ENCODE measurements at regions not wholly inside any gene's neighbourhood (a gene's known extent, or its start where the extent isn't known, plus 50 kb on each side); places are given as distances from the start of the nearest gene placed in this dataset.
"Not testable (repeated sequence)": the region's sequence is repeated elsewhere in the genome, so short reads cannot be mapped to it uniquely, and the experiment has no call there.

DNA sequence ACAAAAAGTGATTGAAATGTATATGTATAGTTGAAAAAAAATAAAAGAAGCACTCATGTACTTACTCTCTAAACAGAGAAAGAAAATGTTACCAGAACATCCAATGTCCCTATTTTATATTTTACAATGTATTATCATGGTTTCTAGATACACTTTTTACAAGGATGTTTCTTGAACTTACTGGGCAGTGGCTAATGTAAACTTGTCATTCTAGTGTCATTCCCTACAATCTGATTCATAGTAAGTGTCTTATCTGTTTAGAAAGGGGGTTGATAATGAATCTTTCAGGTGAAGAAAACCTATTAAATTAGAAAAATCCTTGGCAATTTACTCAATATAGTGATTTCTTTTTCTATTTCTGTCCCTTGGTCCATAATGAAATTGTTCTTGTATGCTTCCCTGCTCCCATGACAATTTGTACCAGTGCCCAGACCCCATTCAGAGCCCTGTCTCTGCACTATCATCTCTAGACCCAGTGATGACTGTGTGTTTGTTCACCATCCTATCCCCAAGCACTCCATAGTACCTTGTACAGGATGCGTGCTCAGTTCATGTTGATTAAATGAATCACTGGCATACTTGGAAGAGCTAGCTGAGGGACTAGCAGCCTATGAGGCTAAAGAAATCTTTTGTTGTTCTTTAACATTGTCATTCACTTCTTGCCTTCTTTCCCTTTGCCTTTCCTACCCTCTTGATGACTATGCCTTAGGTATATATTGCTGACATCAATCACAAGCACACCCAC, 101.2 kb downstream of the HMHB1 start:
- Histone ChIP-seq H3K4me3 (ENCODE audit: low read length) (no peak overlapping the region), H3K36me3 (ENCODE audit: insufficient read depth, low read depth, low read length) (no peaks in the 10 kb centered on the region), H3K27me3 (ENCODE audit: insufficient read depth, low read length) (no peaks in the 10 kb centered on the region), H3K27ac (ENCODE audit: low read length) (no peak overlapping the region), H3K4me1 (ENCODE audit: insufficient read depth, low read length) (no peaks in the 10 kb centered on the region), H3K9me3 (ENCODE audit: insufficient read depth, low read depth, low read length) (no peaks in the 10 kb centered on the region), H3K9ac (ENCODE audit: low read depth, low read length) (no peak overlapping the region)

DNA sequence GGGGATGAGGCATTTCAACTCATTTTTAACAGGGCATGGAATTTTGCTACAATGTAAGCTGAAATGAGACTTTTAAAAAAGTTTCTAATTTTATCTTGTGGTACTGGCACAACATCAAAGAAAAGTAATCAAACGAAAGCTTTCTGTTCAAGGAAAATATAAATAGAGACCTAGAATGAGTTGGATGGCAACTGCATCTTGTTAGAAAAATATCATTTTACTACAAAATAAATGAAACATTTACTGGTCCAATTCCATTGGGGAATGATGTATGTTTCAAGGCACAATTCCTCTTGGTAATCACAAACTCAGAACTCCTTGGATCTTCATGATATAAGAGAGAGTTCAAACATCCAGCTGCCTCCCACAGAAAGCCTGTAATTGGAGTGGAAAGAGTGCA, 102.8 kb downstream of the HMHB1 start:
- H3K27ac ChIP-seq (ENCODE audit: low read length) = no peak overlapping the region

DNA sequence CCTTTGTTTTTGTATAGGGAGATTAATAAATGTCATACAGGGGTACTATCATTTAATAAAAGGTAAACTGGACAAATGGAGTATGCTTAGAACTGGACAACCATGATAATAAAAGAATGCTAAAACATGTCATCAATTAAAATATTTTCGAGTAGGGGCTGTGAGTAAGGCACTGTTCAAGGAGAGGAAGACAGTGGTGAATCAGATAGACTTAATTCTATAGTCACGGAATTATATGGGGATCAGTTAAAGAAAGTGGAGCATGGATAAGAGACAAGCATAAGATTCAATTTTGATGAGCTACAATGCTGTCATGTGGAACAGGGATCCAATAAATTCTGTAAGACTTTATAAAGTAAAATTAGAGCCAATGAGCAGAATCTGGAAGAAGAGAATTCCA, 104.5 kb downstream of the HMHB1 start:
- H3K4me1 ChIP-seq (ENCODE audit: insufficient read depth, low read length) = no peaks in the 10 kb centered on the region
- H3K36me3 ChIP-seq (ENCODE audit: insufficient read depth, low read depth, low read length) = no peaks in the 10 kb centered on the region
- no peak overlapping the region for H3K9ac ChIP-seq (ENCODE audit: low read depth, low read length)
- H3K4me3 ChIP-seq (ENCODE audit: low read length) = no peak overlapping the region
- H3K27ac ChIP-seq (ENCODE audit: low read length) = no peak overlapping the region
- H3K27me3 ChIP-seq (ENCODE audit: insufficient read depth, low read length) = no peaks in the 10 kb centered on the region
- no peaks in the 10 kb centered on the region for H3K9me3 ChIP-seq (ENCODE audit: insufficient read depth, low read depth, low read length)

More for the DNA sequence above, 102.8 kb downstream of the HMHB1 start:
- H3K36me3 ChIP-seq (ENCODE audit: insufficient read depth, low read depth, low read length) = no peaks in the 10 kb centered on the region
- H3K4me1 ChIP-seq (ENCODE audit: insufficient read depth, low read length) = no peaks in the 10 kb centered on the region
- no peaks in the 10 kb centered on the region for H3K27me3 ChIP-seq (ENCODE audit: insufficient read depth, low read length)
- H3K9ac ChIP-seq (ENCODE audit: low read depth, low read length) = no peak overlapping the region
- H3K4me3 ChIP-seq (ENCODE audit: low read length) = no peak overlapping the region
- no peaks in the 10 kb centered on the region for H3K9me3 ChIP-seq (ENCODE audit: insufficient read depth, low read depth, low read length)

DNA sequence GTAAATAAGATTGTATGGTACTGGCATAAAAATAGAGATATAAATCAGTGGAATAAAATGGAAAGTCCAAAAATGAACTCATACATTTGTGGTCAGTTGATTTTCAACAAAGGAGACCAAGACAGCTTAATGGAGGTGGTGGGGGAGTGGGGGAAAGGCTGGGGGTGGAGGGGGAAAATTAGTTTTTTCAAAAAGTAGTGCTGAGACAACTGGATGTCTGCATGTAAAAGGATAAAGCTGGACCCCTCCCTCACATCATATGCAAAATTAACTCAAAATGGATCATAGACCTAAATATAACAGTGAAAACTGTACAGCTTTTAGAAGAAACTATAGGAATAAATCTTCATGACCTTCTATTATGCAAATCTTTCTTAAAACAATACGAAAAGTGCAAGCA, 107.0 kb downstream of the HMHB1 start:
- Histone ChIP-seq H3K27me3 (ENCODE audit: insufficient read depth, low read length) (no peaks in the 10 kb centered on the region), H3K36me3 (ENCODE audit: insufficient read depth, low read depth, low read length) (no peaks in the 10 kb centered on the region), H3K4me1 (ENCODE audit: insufficient read depth, low read length) (peaks cover 5% of the 10 kb centered on the region; the same call in 1 of the 2 replicates), H3K27ac (ENCODE audit: low read length) (no peak overlapping the region), H3K9me3 (ENCODE audit: insufficient read depth, low read depth, low read length) (no peaks in the 10 kb centered on the region), H3K4me3 (ENCODE audit: low read length) (no peak overlapping the region), H3K9ac (ENCODE audit: low read depth, low read length) (no peak overlapping the region)

- Histone ChIP-seq H3K9ac (ENCODE audit: low read depth, low read length) (no peak overlapping the region), H3K27me3 (ENCODE audit: insufficient read depth, low read length) (no peaks in the 10 kb centered on the region), H3K9me3 (ENCODE audit: insufficient read depth, low read depth, low read length) (no peaks in the 10 kb centered on the region), H3K4me3 (ENCODE audit: low read length) (no peak overlapping the region), H3K4me1 (ENCODE audit: insufficient read depth, low read length) (peaks cover 14% of the 10 kb centered on the region; the same call in 1 of the 2 replicates), H3K36me3 (ENCODE audit: insufficient read depth, low read depth, low read length) (no peaks in the 10 kb centered on the region), H3K27ac (ENCODE audit: low read length) (no peak overlapping the region)
Measured at GRCh38 chr5:143920772-143921171, 108.8 kb downstream of the HMHB1 start.

DNA sequence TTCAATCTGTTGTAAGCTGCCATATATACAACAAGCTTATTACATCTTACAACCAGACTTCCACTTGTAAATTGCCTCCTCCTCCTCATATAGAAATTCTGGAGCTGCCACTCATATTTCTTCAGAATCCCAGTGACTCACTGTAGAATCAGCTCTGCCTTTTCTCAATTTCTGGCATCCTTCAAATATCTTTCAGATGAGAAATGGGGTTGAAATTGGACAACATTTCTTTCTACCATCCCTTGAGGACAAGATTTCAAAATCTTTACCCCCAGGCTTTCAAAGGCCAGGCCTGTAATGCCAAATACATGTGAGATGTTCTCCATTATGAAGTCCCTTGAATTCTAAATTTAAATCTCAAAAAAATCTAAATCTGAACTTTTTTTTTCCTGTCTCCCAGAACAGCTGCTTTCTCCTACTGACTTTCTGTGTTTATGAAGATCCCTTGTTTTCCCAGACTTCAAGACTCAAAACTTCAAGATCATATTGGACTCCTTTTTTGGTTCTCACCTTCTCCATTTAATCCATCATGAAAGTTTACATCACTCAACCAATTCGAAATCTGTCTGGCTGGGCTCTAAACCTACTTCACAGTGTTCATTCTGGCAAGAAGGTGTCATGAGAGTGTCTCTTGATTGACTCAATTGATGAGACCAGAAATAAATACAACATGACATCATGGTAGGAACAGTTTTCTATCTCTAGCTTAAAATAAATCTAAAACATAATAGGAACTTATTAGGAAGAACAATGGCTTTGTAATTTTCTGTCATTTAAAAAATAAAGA, 109.8 kb downstream of the HMHB1 start:
- no peak overlapping the region for H3K4me3 ChIP-seq (ENCODE audit: low read length)
- peaks cover 14% of the 10 kb centered on the region; the same call in 1 of the 2 replicates for H3K4me1 ChIP-seq (ENCODE audit: insufficient read depth, low read length)
- H3K27me3 ChIP-seq (ENCODE audit: insufficient read depth, low read length) = no peaks in the 10 kb centered on the region
- H3K9ac ChIP-seq (ENCODE audit: low read depth, low read length) = no peak overlapping the region
- no peaks in the 10 kb centered on the region for H3K9me3 ChIP-seq (ENCODE audit: insufficient read depth, low read depth, low read length)
- H3K27ac ChIP-seq (ENCODE audit: low read length) = no peak overlapping the region
- H3K36me3 ChIP-seq (ENCODE audit: insufficient read depth, low read depth, low read length) = no peaks in the 10 kb centered on the region

- Histone ChIP-seq H3K4me3 (ENCODE audit: low read length) (no peak overlapping the region), H3K27ac (ENCODE audit: low read length) (no peak overlapping the region), H3K4me1 (ENCODE audit: insufficient read depth, low read length) (peaks cover 14% of the 10 kb centered on the region; the same call in 1 of the 2 replicates), H3K27me3 (ENCODE audit: insufficient read depth, low read length) (no peaks in the 10 kb centered on the region), H3K36me3 (ENCODE audit: insufficient read depth, low read depth, low read length) (no peaks in the 10 kb centered on the region), H3K9ac (ENCODE audit: low read depth, low read length) (no peak overlapping the region), H3K9me3 (ENCODE audit: insufficient read depth, low read depth, low read length) (no peaks in the 10 kb centered on the region)
Measured at GRCh38 chr5:143922718-143923117, 110.8 kb downstream of the HMHB1 start.

GRCh38 chr5:143923634-143924266, 111.8 kb downstream of the HMHB1 start:
- no peak overlapping the region for H3K4me3 ChIP-seq (ENCODE audit: low read length)
- no peaks in the 10 kb centered on the region for H3K27me3 ChIP-seq (ENCODE audit: insufficient read depth, low read length)
- no peak overlapping the region for H3K27ac ChIP-seq (ENCODE audit: low read length)
- no peak overlapping the region for H3K9ac ChIP-seq (ENCODE audit: low read depth, low read length)
- peaks cover 14% of the 10 kb centered on the region; the same call in 1 of the 2 replicates for H3K4me1 ChIP-seq (ENCODE audit: insufficient read depth, low read length)
- H3K36me3 ChIP-seq (ENCODE audit: insufficient read depth, low read depth, low read length) = no peaks in the 10 kb centered on the region
- H3K9me3 ChIP-seq (ENCODE audit: insufficient read depth, low read depth, low read length) = no peaks in the 10 kb centered on the region

DNA sequence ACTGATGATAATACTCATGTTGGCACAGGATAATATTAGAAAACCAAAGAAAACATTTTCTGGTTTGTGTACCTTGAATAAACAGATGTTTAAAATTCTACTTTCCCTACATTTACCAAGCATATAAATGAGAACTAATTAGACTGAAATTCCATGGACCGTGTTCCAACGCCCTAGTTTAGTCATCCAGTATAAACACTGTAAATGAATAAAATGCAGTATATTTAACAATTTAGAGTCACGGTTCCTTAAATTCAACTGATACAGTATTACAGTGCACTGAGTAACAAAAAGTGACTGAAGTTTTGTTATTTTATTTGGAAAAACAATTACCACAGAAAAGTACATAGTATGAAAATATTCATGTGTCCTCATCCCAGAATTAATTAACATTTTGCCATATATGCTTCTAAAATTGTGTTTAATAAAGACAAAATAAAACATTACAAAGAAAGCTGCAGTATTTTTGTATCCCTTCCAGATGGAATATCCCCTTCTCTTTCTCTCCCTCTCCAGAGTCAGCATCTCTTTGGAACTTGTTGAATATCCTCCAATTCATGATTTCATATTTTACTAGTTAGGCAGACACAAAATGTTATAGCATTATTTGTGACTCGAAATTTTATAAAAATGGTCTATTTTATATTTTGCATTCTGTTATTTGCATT, 112.5 kb downstream of the HMHB1 start:
- H3K9me3 ChIP-seq (ENCODE audit: insufficient read depth, low read depth, low read length) = no peaks in the 10 kb centered on the region
- no peaks in the 10 kb centered on the region for H3K36me3 ChIP-seq (ENCODE audit: insufficient read depth, low read depth, low read length)
- no peak overlapping the region for H3K4me3 ChIP-seq (ENCODE audit: low read length)
- peaks cover 16% of the 10 kb centered on the region; the same call in 1 of the 2 replicates for H3K4me1 ChIP-seq (ENCODE audit: insufficient read depth, low read length)
- H3K27me3 ChIP-seq (ENCODE audit: insufficient read depth, low read length) = no peaks in the 10 kb centered on the region
- H3K27ac ChIP-seq (ENCODE audit: low read length) = no peak overlapping the region
- H3K9ac ChIP-seq (ENCODE audit: low read depth, low read length) = no peak overlapping the region

- H3K9ac ChIP-seq (ENCODE audit: low read depth, low read length); H3K4me3 ChIP-seq (ENCODE audit: low read length); H3K36me3 ChIP-seq (ENCODE audit: insufficient read depth, low read depth, low read length); H3K9me3 ChIP-seq (ENCODE audit: insufficient read depth, low read depth, low read length); H3K27ac ChIP-seq (ENCODE audit: low read length); H3K27me3 ChIP-seq (ENCODE audit: insufficient read depth, low read length): not testable (repeated sequence)
- H3K4me1 ChIP-seq (ENCODE audit: insufficient read depth, low read length) = peaks cover 19% of the 10 kb centered on the region; the same call in 1 of the 2 replicates
Measured at GRCh38 chr5:143924979-143925325, 113.0 kb downstream of the HMHB1 start.

GRCh38 chr5:143929486-143929885, 117.5 kb downstream of the HMHB1 start:
- Histone ChIP-seq H3K27me3 (ENCODE audit: insufficient read depth, low read length) (no peaks in the 10 kb centered on the region), H3K9ac (ENCODE audit: low read depth, low read length) (no peak overlapping the region), H3K36me3 (ENCODE audit: insufficient read depth, low read depth, low read length) (no peaks in the 10 kb centered on the region), H3K4me1 (ENCODE audit: insufficient read depth, low read length) (peaks cover 9% of the 10 kb centered on the region; the same call in 1 of the 2 replicates), H3K9me3 (ENCODE audit: insufficient read depth, low read depth, low read length) (no peaks in the 10 kb centered on the region), H3K4me3 (ENCODE audit: low read length) (no peak overlapping the region), H3K27ac (ENCODE audit: low read length) (no peak overlapping the region)

All from iPS-20b (cell line).